Bronchial epithelial cell (primary cell): ENCODE measurements at regions not wholly inside any gene's neighbourhood (a gene's known extent, or its start where the extent isn't known, plus 50 kb on each side); places are given as distances from the start of the nearest gene placed in this dataset.

Source experiments
- DNase-seq: peaks from one replicate; pipeline ENCODE4 v3.0.0-alpha.2; 2010; ENCODE audit warnings: low read depth
- FAIRE-seq: peaks from 2 replicates; lab custom pipeline; 2011; peaks lifted over from hg19 to GRCh38; lab: Jason Lieb, UNC
- H3K27me3 ChIP-seq: 2 replicates; pipeline ENCODE4 v1.5.1; 2011; ENCODE audit warnings: low read length; ENCODE audit not compliant: control insufficient read depth, insufficient read depth
- H3K36me3 ChIP-seq: 2 replicates; pipeline ENCODE4 v1.5.1; 2011; ENCODE audit warnings: low read length; ENCODE audit not compliant: control insufficient read depth, insufficient read depth
- H3K4me3 ChIP-seq: 2 replicates; pipeline ENCODE4 v1.5.1; 2011; ENCODE audit warnings: mild to moderate bottlenecking, low read depth, low read length, control low read depth
- CTCF ChIP-seq: IDR thresholded peaks from 2 replicates; pipeline ENCODE4 v1.5.1; 2011; ENCODE audit warnings: mild to moderate bottlenecking, moderate library complexity, low read length, control low read depth, inconsistent platforms; ENCODE audit not compliant: insufficient read depth, severe bottlenecking

- Histone ChIP-seq H3K4me3 (no peak overlapping the region), H3K36me3 (peaks cover 3% of the 10 kb centered on the region), H3K27me3 (no peaks in the 10 kb centered on the region)
- FAIRE-seq (no peak), DNase-seq (no peak)
- no peak for TF ChIP-seq CTCF
Observed at GRCh38 chr14:71687166-71687831, 244.9 kb upstream of the RGS6 start.

- H3K27me3 ChIP-seq = no peaks in the 10 kb centered on the region
- DNase-seq (peak; percentile 46), FAIRE-seq (no peak)
- H3K36me3 ChIP-seq = peaks cover 3% of the 10 kb centered on the region
- TF ChIP-seq CTCF = no peak
- no peak overlapping the region for H3K4me3 ChIP-seq
Observed at GRCh38 chr14:71688576-71688975, 243.7 kb upstream of the RGS6 start.

- no peak for DNase-seq
- Histone ChIP-seq H3K36me3 (no peaks in the 10 kb centered on the region), H3K4me3 (no peak overlapping the region), H3K27me3 (no peaks in the 10 kb centered on the region)
- FAIRE-seq = no peak
- no peak for TF ChIP-seq CTCF
Observed at GRCh38 chr14:71690478-71690877, 241.8 kb upstream of the RGS6 start.

- Histone ChIP-seq H3K4me3 (no peak overlapping the region), H3K27me3 (no peaks in the 10 kb centered on the region), H3K36me3 (no peaks in the 10 kb centered on the region)
- peak; percentile 62 for FAIRE-seq
- no peak for DNase-seq
- TF ChIP-seq CTCF = no peak
Observed at GRCh38 chr14:71692496-71692895, 239.7 kb upstream of the RGS6 start.

- DNase-seq (peak; percentile 38), FAIRE-seq (no peak)
- no peak for TF ChIP-seq CTCF
- H3K36me3 ChIP-seq = no peaks in the 10 kb centered on the region
- no peaks in the 10 kb centered on the region for H3K27me3 ChIP-seq
- H3K4me3 ChIP-seq = no peak overlapping the region
Observed at GRCh38 chr14:71693381-71693780, 238.8 kb upstream of the RGS6 start.
